VCaP (cell line): ENCODE measurements at regions not wholly inside any gene's neighbourhood (a gene's known extent, or its start where the extent isn't known, plus 50 kb on each side); places are given as distances from the start of the nearest gene placed in this dataset.

Source experiments
- H3K27ac ChIP-seq: fragments of 450-650 bp; 2 replicates; pipeline ENCODE4 v1.5.1; 2017
- TF ChIP-seq, protein P1 (sequence below): fragments of 450-650 bp; conservative IDR thresholded peaks from 2 replicates; pipeline ENCODE4 v1.5.1; 2017; ENCODE audit warnings: mild to moderate bottlenecking, moderate library complexity

DNA sequence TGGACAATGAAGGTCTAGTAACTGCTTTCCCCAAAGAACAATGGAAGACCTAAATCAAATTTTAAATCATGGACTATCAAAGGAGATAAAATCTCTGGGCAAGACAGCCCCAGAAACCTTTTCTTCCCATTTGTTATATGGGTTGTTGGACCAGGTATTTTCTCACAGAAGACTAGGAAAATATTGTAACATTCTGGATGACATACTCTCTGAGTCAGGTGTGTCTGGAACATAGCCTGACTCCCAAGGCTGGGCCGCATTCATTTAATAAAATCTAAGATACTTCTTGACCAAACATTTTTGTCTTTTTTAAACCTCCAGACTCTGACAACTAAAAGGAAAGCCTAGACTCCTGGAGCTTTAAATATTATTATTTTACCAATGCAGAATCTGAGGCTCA, 87.9 kb downstream of the ATP23 start:
- H3K27ac ChIP-seq: no peak overlapping the region
- TF ChIP-seq, protein P1, sequence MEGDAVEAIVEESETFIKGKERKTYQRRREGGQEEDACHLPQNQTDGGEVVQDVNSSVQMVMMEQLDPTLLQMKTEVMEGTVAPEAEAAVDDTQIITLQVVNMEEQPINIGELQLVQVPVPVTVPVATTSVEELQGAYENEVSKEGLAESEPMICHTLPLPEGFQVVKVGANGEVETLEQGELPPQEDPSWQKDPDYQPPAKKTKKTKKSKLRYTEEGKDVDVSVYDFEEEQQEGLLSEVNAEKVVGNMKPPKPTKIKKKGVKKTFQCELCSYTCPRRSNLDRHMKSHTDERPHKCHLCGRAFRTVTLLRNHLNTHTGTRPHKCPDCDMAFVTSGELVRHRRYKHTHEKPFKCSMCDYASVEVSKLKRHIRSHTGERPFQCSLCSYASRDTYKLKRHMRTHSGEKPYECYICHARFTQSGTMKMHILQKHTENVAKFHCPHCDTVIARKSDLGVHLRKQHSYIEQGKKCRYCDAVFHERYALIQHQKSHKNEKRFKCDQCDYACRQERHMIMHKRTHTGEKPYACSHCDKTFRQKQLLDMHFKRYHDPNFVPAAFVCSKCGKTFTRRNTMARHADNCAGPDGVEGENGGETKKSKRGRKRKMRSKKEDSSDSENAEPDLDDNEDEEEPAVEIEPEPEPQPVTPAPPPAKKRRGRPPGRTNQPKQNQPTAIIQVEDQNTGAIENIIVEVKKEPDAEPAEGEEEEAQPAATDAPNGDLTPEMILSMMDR: no peak

DNA sequence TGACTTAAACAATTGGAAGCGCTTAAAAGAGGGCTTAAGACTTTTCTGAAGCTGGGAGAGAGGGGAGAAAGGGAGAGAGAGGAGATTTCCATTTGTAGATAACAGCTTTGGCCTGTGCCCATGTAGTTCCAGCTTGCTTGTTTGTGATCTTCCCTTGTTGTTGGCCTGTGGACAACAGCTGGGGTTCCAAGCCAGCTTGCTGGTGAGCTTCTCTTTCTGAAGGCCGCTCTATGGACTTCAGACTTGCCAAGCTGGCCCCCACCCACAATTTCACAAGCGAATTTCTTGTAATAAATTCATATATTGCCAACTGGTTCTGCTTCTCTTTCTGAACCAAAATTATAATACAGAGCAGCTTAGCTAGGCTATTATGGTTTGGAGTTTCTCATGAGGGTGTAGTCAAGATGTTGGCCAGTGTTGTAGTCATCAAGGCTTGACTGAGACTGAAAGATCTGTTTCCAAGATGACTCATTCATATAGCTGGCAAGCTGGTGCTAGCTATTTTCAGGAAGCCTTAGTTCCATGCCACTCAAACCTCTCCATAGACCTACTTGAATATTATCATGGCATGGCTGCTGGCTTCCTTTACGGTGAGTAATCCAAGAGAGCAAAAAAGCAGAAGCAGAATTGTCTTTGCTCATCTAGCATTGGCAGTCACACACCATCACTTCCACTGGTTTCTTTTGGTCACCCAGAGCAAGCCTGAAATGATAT, 89.4 kb downstream of the ATP23 start:
- no peak overlapping the region for H3K27ac ChIP-seq
- TF ChIP-seq, protein P1: no peak

GRCh38 chr12:58032156-58032555, 90.8 kb downstream of the ATP23 start:
- TF ChIP-seq, protein P1: no peak
- H3K27ac ChIP-seq: no peak overlapping the region

GRCh38 chr12:58033831-58034230, 92.5 kb downstream of the ATP23 start:
- H3K27ac ChIP-seq: peak overlapping the region; percentile 85
- TF ChIP-seq, protein P1: no peak

GRCh38 chr12:58034311-58034710, 92.9 kb downstream of the ATP23 start:
- TF ChIP-seq, protein P1: no peak
- H3K27ac ChIP-seq: peak overlapping the region; percentile 85

GRCh38 chr12:58034712-58035111, 93.3 kb downstream of the ATP23 start:
- peak overlapping the region; percentile 85 for H3K27ac ChIP-seq
- TF ChIP-seq, protein P1: no peak

GRCh38 chr12:58041441-58041840, 100.1 kb downstream of the ATP23 start:
- TF ChIP-seq, protein P1: no peak

More at GRCh38 chr12:58041441-58041840, 100.1 kb downstream of the ATP23 start:
- no peak overlapping the region for H3K27ac ChIP-seq
